K562 (cell line): ENCODE measurements at regions not wholly inside any gene's neighbourhood (a gene's known extent, or its start where the extent isn't known, plus 50 kb on each side); places are given as distances from the start of the nearest gene placed in this dataset.
"Not testable (repeated sequence)": the region's sequence is repeated elsewhere in the genome, so short reads cannot be mapped to it uniquely, and the experiment has no call there.

Source experiments
- ATAC-seq: fragments of 200-7000 bp; cut with Tn5 transposase; 3 replicates; pipeline ENCODE4 v1.9.1; 2020; ENCODE audit warnings: moderate library complexity
- BruUV-seq: library from RNA; stranded (reverse); fragments of 400-500 nt; replicated peaks from 2 replicates; lab custom pipeline; 2021; lab: Mats Ljungman, UMichigan
- CTCF ChIA-PET: fragments of 300-600 bp; formaldehyde crosslinking; extraction: SDS; loops from one replicate; lab custom pipeline; 2021; ENCODE audit warnings: low intra/inter-chr PET ratio; lab: Yijun Ruan, JAX
- POLR2A ChIA-PET: fragments of 300-600, 350-650 bp; sonication (Branson Sonifier 250); formaldehyde crosslinking; extraction: SDS; loops from one replicate; lab custom pipeline; 2021; ENCODE audit warnings: antibody characterized with exemption, inconsistent platforms; lab: Yijun Ruan, JAX
- DNase-seq, 4 experiments: peaks; one replicate each; pipeline versions ENCODE4 v3.0.0 to v3.0.0-alpha.2; 2011 to 2018; ENCODE audit warnings: low spot score in 3 of 4, mixed read lengths in 3 of 4; ENCODE audit errors: extremely low read depth in 1 of 4
- FAIRE-seq: peaks from 2 replicates; lab custom pipeline; 2011; peaks lifted over from hg19 to GRCh38; lab: Jason Lieb, UNC
- H2AFZ ChIP-seq: 2 replicates; pipeline ENCODE4 v1.6.0; 2011; ENCODE audit warnings: low read depth, low read length, control low read depth, inconsistent platforms
- H3K27ac ChIP-seq: fragments of 200-600 bp; 3 replicates; pipeline ENCODE4 v1.8.0; 2011; ENCODE audit warnings: low read depth, mild to moderate bottlenecking, control low read depth, inconsistent platforms, low read length, moderate library complexity, mixed read lengths; ENCODE audit errors: extremely low read depth
- H3K27me3 ChIP-seq, 2 experiments: fragments of 300-600 bp in 1 of 2; 2 replicates in 1 of 2; 3 replicates in 1 of 2; pipeline versions ENCODE4 v1.6.0 to v1.8.0; 2011; ENCODE audit warnings: inconsistent platforms in 2 of 2, low read length in 2 of 2, mild to moderate bottlenecking in 1 of 2, mixed read lengths in 1 of 2, moderate library complexity in 1 of 2; ENCODE audit not compliant: control insufficient read depth in 2 of 2, insufficient read depth in 2 of 2
- H3K36me3 ChIP-seq: fragments of 300-600 bp; 3 replicates; pipeline ENCODE4 v1.8.0; 2011; ENCODE audit warnings: mild to moderate bottlenecking, low read length, inconsistent platforms; ENCODE audit not compliant: control insufficient read depth, insufficient read depth
- H3K4me1 ChIP-seq, 2 experiments: fragments of 200-600 bp in 1 of 2; replicated peaks in 1 of 2; 2 replicates in 1 of 2; 3 replicates in 1 of 2; pipeline versions ENCODE4 v1.5.1 to v1.8.0; 2011; ENCODE audit warnings: inconsistent platforms in 2 of 2, low read length in 2 of 2, mild to moderate bottlenecking in 1 of 2, mixed read lengths in 1 of 2, moderate library complexity in 1 of 2; ENCODE audit not compliant: control insufficient read depth in 2 of 2, insufficient read depth in 2 of 2
- H3K4me2 ChIP-seq: 2 replicates; pipeline ENCODE4 v1.6.1; 2011; ENCODE audit warnings: low read length, control low read depth, inconsistent platforms, mixed read lengths; ENCODE audit not compliant: insufficient read depth
- H3K4me3 ChIP-seq: fragments of 200-600 bp; sonication (generic), shearing (Covaris generic); 2 replicates; pipeline ENCODE4 v1.5.1; 2016; ENCODE audit warnings: control low read depth, inconsistent platforms
- H3K79me2 ChIP-seq: fragments of 200-600 bp; 3 replicates; pipeline ENCODE4 v1.8.0; 2011; ENCODE audit warnings: low read length, inconsistent platforms; ENCODE audit not compliant: control insufficient read depth, insufficient read depth
- H3K9ac ChIP-seq, 2 experiments: 2 replicates each; pipeline versions ENCODE4 v1.6.0 to v1.6.1; 2011; ENCODE audit warnings: low read depth in 2 of 2, low read length in 2 of 2, control low read depth in 1 of 2, inconsistent platforms in 1 of 2, mild to moderate bottlenecking in 1 of 2, mixed read lengths in 1 of 2; ENCODE audit not compliant: insufficient read depth in 1 of 2
- H3K9me1 ChIP-seq: one replicate; pipeline ENCODE4 v1.6.0; 2011; ENCODE audit warnings: inconsistent platforms, mild to moderate bottlenecking, low read length, moderate library complexity; ENCODE audit not compliant: control insufficient read depth, insufficient read depth
- H3K9me3 ChIP-seq: replicated peaks from 2 replicates; pipeline ENCODE4 v1.5.1; 2011; ENCODE audit warnings: low read depth, low read length, inconsistent platforms; ENCODE audit not compliant: control insufficient read depth, insufficient read depth
- H4K20me1 ChIP-seq: replicated peaks from 2 replicates; pipeline ENCODE4 v1.6.1; 2011; ENCODE audit warnings: low read length, inconsistent platforms, mixed read lengths; ENCODE audit not compliant: control insufficient read depth, insufficient read depth
- E2F8 ChIP-seq: fragments of 450-650 bp; IDR thresholded peaks from 2 replicates; pipeline ENCODE4 v1.7.1; 2018; ENCODE audit warnings: mild to moderate bottlenecking, low read depth; ENCODE audit not compliant: partially characterized antibody
- MXD1 ChIP-seq: fragments of 250-450 bp; sonication (Bioruptor Pico); IDR thresholded peaks from 2 replicates; pipeline ENCODE4 v1.8.0; 2021; ENCODE audit warnings: borderline replicate concordance, mild to moderate bottlenecking, moderate library complexity; ENCODE audit not compliant: poor library complexity, severe bottlenecking
- RBM25 ChIP-seq: fragments of 200-400 bp; formaldehyde crosslinking; IDR thresholded peaks from 2 replicates; pipeline ENCODE4 v1.6.1; 2018; ENCODE audit warnings: low read length, low read depth, moderate library complexity; ENCODE audit not compliant: severe bottlenecking
- SRF ChIP-seq, 2 experiments: fragments of 250-450, 450-650 bp in 1 of 2; sonication (Bioruptor Pico) in 1 of 2; sonication (generic) in 1 of 2; formaldehyde crosslinking; IDR thresholded peaks; 2 replicates each; pipeline versions ENCODE4 v1.5.0 to v1.5.1; 2020 to 2022; ENCODE audit warnings: mild to moderate bottlenecking in 1 of 2, missing genetic modification reagents in 1 of 2
- THRB ChIP-seq: fragments of 450-650 bp; formaldehyde crosslinking; conservative IDR thresholded peaks from 2 replicates; pipeline ENCODE4 v1.4.0; 2022; ENCODE audit warnings: mild to moderate bottlenecking, missing genetic modification characterization
- ZFX ChIP-seq: sonication (generic); formaldehyde crosslinking; IDR thresholded peaks from 2 replicates; pipeline ENCODE4 v1.8.0; 2022; ENCODE audit warnings: mild to moderate bottlenecking, missing genetic modification reagents, moderate library complexity
- ZNF146 ChIP-seq: IDR thresholded peaks from one replicate; pipeline ENCODE4 v1.6.1; 2018; ENCODE audit warnings: missing compliant biosample characterization; ENCODE audit not compliant: unreplicated experiment
- WGBS: fragments of 100-300 bp; shearing (Covaris generic); methylation state at CpG from one replicate; pipeline ENCODE4 v1.1.6; 2016; ENCODE audit warnings: low coverage, mixed read lengths; ENCODE audit not compliant: insufficient coverage; ENCODE audit errors: missing lambda C conversion rate; 5-methylcytosine and 5-hydroxymethylcytosine counted together
- in situ Hi-C: fragments of 300-500 bp; cut with MboI; formaldehyde crosslinking; loops from 4 replicates; pipeline ENCODE4 v1.15.0; 2018; ENCODE audit warnings: inconsistent platforms, mixed read lengths
- intact Hi-C: fragments of 100-400 bp; cut with micrococcal nuclease; formaldehyde crosslinking; loops from 2 replicates; pipeline ENCODE4 v1.14.2; 2022

GRCh38 chr7:142636107-142636506 is 113.2 kb upstream of the PRSS1 start:
- WGBS = 0% methylated on average over 3 of the region's 3 CpGs
- H3K4me3 ChIP-seq, H4K20me1 ChIP-seq, H3K79me2 ChIP-seq, ATAC-seq, CTCF ChIA-PET, H3K9me3 ChIP-seq, H3K4me1 ChIP-seq, H3K4me2 ChIP-seq, H3K27ac ChIP-seq, H3K9me1 ChIP-seq, H3K9ac ChIP-seq, H2AFZ ChIP-seq, DNase-seq, H3K36me3 ChIP-seq, BruUV-seq, FAIRE-seq, H3K27me3 ChIP-seq: not testable (repeated sequence)
- intact Hi-C loops = loop anchor here (10.0 kb wide), 2 partner anchors 179 to 579 kb away; no protein-coding TSS in a partner anchor
- POLR2A ChIA-PET = interaction anchor here (0.7 kb wide), 1 partner anchor 226 kb away, joined by 3 read pairs; no protein-coding TSS in a partner anchor
- in situ Hi-C loops = loop anchor here (25.0 kb wide), 2 partner anchors 151 to 376 kb away; no protein-coding TSS in a partner anchor
- TF ChIP-seq RBM25 (peak; percentile 14), ZNF146 (peak; percentile 90)

- Histone ChIP-seq H3K9ac (no peak overlapping the region), H3K36me3 (no peaks in the 10 kb centered on the region), H3K9me1 (no peaks in the 10 kb centered on the region), H3K4me3 (no peak overlapping the region), H3K4me2 (no peak overlapping the region), H3K27me3 (peaks cover 0 to 5% of the 10 kb centered on the region in 2 experiments; a peak in 3 of 5 replicates), H3K27ac (no peak overlapping the region), H2AFZ (no peak overlapping the region), H3K4me1 (no peaks in the 10 kb centered on the region), H3K79me2 (no peaks in the 10 kb centered on the region), H4K20me1 (no peaks in the 10 kb centered on the region), H3K9me3 (no peaks in the 10 kb centered on the region)
- no TSS peak for BruUV-seq
- intact Hi-C loops (loop anchor here (1.0 to 10.0 kb wide), 4 partner anchors 151 to 582 kb away; no protein-coding TSS in a partner anchor), in situ Hi-C loops (loop anchor here (25.0 kb wide), 2 partner anchors 155 to 380 kb away; no protein-coding TSS in a partner anchor)
- DNase-seq (peak; percentile 80 to 85 (median 84)), ATAC-seq (peak; percentile 98), FAIRE-seq (peak; percentile 88)
- WGBS = 2% methylated on average over 17 of the region's 17 CpGs
- POLR2A ChIA-PET = interaction anchor here (0.6 to 1.3 kb wide), 3 partner anchors 151 to 391 kb away, joined by 3 to 4 read pairs (median 4); no protein-coding TSS in a partner anchor
- CTCF ChIA-PET = interaction anchor here (0.6 to 5.1 kb wide), 10 partner anchors 29 to 583 kb away, joined by 3 to 54 read pairs (median 3); no protein-coding TSS in a partner anchor
- TF ChIP-seq E2F8 (no peak), ZFX (CRISPR knock-in tag) (no peak), THRB (CRISPR knock-in tag) (no peak), MXD1 (CRISPR knock-in tag) (no peak), SRF (CRISPR knock-in tag; IDR thresholded peaks at IDR 0.05) (0 out of 4 replicates have a peak, but pooled peaks of 1 of the 2 experiments have one; percentile 29)
These were observed 116.8 kb upstream of the PRSS1 start for GRCh38 chr7:142632271-142633134.
